HG02798 (cell line): ENCODE measurements at regions not wholly inside any gene's neighbourhood (a gene's known extent, or its start where the extent isn't known, plus 50 kb on each side); places are given as distances from the start of the nearest gene placed in this dataset.
"Not testable (repeated sequence)": the region's sequence is repeated elsewhere in the genome, so short reads cannot be mapped to it uniquely, and the experiment has no call there.

Experiments used
- ATAC-seq: cut with Tn5 transposase; IDR thresholded peaks from one replicate; pipeline ENCODE4 v1.9.1; 2021; ENCODE audit warnings: mild to moderate bottlenecking; ENCODE audit not compliant: unreplicated experiment, poor library complexity

- ATAC-seq = no peak
These were observed 167.8 kb downstream of the C11orf91 start for GRCh38 chr11:33532720-33533385.

GRCh38 chr11:33532257-33532656, 168.4 kb downstream of the C11orf91 start:
- no peak for ATAC-seq

GRCh38 chr11:33531743-33532181, 168.9 kb downstream of the C11orf91 start:
- ATAC-seq = no peak

GRCh38 chr11:33530815-33531214, 169.8 kb downstream of the C11orf91 start:
- ATAC-seq = no peak

- ATAC-seq = no peak
These were observed 171.2 kb downstream of the C11orf91 start for GRCh38 chr11:33529461-33529860.

GRCh38 chr11:33527738-33528137, 172.9 kb downstream of the C11orf91 start:
- not testable (repeated sequence) for ATAC-seq

- no peak for ATAC-seq
These were observed 174.8 kb downstream of the C11orf91 start for GRCh38 chr11:33525789-33526188.

- ATAC-seq = no peak
These were observed 179.2 kb downstream of the C11orf91 start for GRCh38 chr11:33521384-33521783.

- no peak for ATAC-seq
These were observed 180.5 kb downstream of the C11orf91 start for GRCh38 chr11:33520112-33520511.

GRCh38 chr11:33515347-33515746, 185.3 kb downstream of the C11orf91 start:
- ATAC-seq = no peak

- no peak for ATAC-seq
These were observed 186.3 kb downstream of the C11orf91 start for GRCh38 chr11:33514079-33514925.

- ATAC-seq = no peak
These were observed 191.0 kb downstream of the C11orf91 start for GRCh38 chr11:33509632-33510031.

GRCh38 chr11:33507967-33508366, 192.7 kb downstream of the C11orf91 start:
- no peak for ATAC-seq

- no peak for ATAC-seq
These were observed 193.3 kb downstream of the C11orf91 start for GRCh38 chr11:33507356-33507755.

GRCh38 chr11:33505093-33505492, 195.5 kb downstream of the C11orf91 start:
- ATAC-seq = no peak

GRCh38 chr11:33500861-33501479, 199.7 kb downstream of the C11orf91 start:
- ATAC-seq = no peak

GRCh38 chr11:33500332-33500731, 200.3 kb downstream of the C11orf91 start:
- no peak for ATAC-seq

- no peak for ATAC-seq
These were observed 208.0 kb downstream of the C11orf91 start for GRCh38 chr11:33492596-33492995.

- ATAC-seq = no peak
These were observed 209.7 kb downstream of the C11orf91 start for GRCh38 chr11:33490842-33491370.

- no peak for ATAC-seq
These were observed 211.7 kb downstream of the C11orf91 start for GRCh38 chr11:33488971-33489370.

- no peak for ATAC-seq
These were observed 220.0 kb downstream of the C11orf91 start for GRCh38 chr11:33480626-33481025.
